ENCODE measurements at regions not wholly inside any gene's neighbourhood (a gene's known extent, or its start where the extent isn't known, plus 50 kb on each side); places are given as distances from the start of the nearest gene placed in this dataset.

- H3K56ac ChIP-seq (ENCODE audit: insufficient read length, low read depth, low read length) = no peak overlapping the region
- no peak overlapping the region for H2BK15ac ChIP-seq (ENCODE audit: low read depth, low read length)
- H3T11ph ChIP-seq (ENCODE audit: low read length) = no peak overlapping the region
- no peaks in the 10 kb centered on the region for H3K27me3 Mint-ChIP-seq (ENCODE audit: low read depth)
- no peaks in the 10 kb centered on the region for H3K4me1 ChIP-seq (ENCODE audit: insufficient read depth, low read length)
- no peak overlapping the region; a peak in 1 of 7 replicates for H3K27ac Mint-ChIP-seq
- H3K79me2 ChIP-seq (ENCODE audit: insufficient read depth, low read length) = no peaks in the 10 kb centered on the region
- H2BK120ac ChIP-seq (ENCODE audit: low read depth, low read length, poor library complexity, severe bottlenecking) = no peak overlapping the region
- no peak overlapping the region for H3K4me3 Mint-ChIP-seq
- H3K9ac ChIP-seq (ENCODE audit: extremely low read depth, insufficient read length, low read length) = no peak overlapping the region
- no peak overlapping the region for H3K27ac ChIP-seq (ENCODE audit: insufficient read length, low read depth, low read length)
- H3K9me3 Mint-ChIP-seq = no peaks in the 10 kb centered on the region
- WGBS (ENCODE audit: extremely low coverage, insufficient read length, low lambda C conversion rate) = no CpG with 5 or more reads among the region's 6 CpGs
- TF ChIP-seq, protein P1, sequence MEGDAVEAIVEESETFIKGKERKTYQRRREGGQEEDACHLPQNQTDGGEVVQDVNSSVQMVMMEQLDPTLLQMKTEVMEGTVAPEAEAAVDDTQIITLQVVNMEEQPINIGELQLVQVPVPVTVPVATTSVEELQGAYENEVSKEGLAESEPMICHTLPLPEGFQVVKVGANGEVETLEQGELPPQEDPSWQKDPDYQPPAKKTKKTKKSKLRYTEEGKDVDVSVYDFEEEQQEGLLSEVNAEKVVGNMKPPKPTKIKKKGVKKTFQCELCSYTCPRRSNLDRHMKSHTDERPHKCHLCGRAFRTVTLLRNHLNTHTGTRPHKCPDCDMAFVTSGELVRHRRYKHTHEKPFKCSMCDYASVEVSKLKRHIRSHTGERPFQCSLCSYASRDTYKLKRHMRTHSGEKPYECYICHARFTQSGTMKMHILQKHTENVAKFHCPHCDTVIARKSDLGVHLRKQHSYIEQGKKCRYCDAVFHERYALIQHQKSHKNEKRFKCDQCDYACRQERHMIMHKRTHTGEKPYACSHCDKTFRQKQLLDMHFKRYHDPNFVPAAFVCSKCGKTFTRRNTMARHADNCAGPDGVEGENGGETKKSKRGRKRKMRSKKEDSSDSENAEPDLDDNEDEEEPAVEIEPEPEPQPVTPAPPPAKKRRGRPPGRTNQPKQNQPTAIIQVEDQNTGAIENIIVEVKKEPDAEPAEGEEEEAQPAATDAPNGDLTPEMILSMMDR (conservative IDR thresholded peaks at IDR 0.05) = no peak; the same call in 2 of the 3 replicates
- H4K8ac ChIP-seq (replicated peaks; ENCODE audit: insufficient read length, low read depth, low read length) = no peak overlapping the region
- H3K79me1 ChIP-seq (ENCODE audit: insufficient read depth, low read depth, low read length, poor library complexity, severe bottlenecking) = no peaks in the 10 kb centered on the region
- no peaks in the 10 kb centered on the region for H3K27me3 ChIP-seq (ENCODE audit: insufficient read depth, low read length)
- no peak overlapping the region for H2BK20ac ChIP-seq (ENCODE audit: low read depth, low read length, poor library complexity, severe bottlenecking)
- H4K5ac ChIP-seq (ENCODE audit: insufficient read length, low read depth, low read length) = no peak overlapping the region
- no peak overlapping the region for H3K23ac ChIP-seq (ENCODE audit: insufficient read length, low read depth, low read length)
- no peaks in the 10 kb centered on the region for H3K23me2 ChIP-seq (ENCODE audit: insufficient read length, low read depth, low read length, poor library complexity, severe bottlenecking)
- no peak overlapping the region for H3K4me2 ChIP-seq (ENCODE audit: insufficient read depth, insufficient read length, low read length)
- no peak for DNase-seq
- H2AFZ ChIP-seq (ENCODE audit: low read length) = no peak overlapping the region
- no peak overlapping the region for H3K4ac ChIP-seq (ENCODE audit: low read depth, low read length)
- peaks cover 0 to 1% of the 10 kb centered on the region in 2 experiments; a peak in 2 of 4 replicates for H3K4me1 Mint-ChIP-seq
- no peaks in the 10 kb centered on the region for H3K9me3 ChIP-seq (ENCODE audit: control insufficient read depth, low read depth, low read length)
- no peaks in the 10 kb centered on the region for H4K20me1 ChIP-seq (ENCODE audit: control insufficient read depth, insufficient read depth, insufficient read length)
- no peak overlapping the region for H2BK12ac ChIP-seq (ENCODE audit: insufficient read length, low read depth, low read length)
- no peaks in the 10 kb centered on the region for H3K36me3 Mint-ChIP-seq (ENCODE audit: insufficient read depth in 1 of 3, low read depth in 3 of 3)
- no peak overlapping the region for H3K18ac ChIP-seq (ENCODE audit: insufficient read length, low read depth, low read length)
- no peak overlapping the region for H2AK5ac ChIP-seq (ENCODE audit: insufficient read length, low read length)
- H2BK5ac ChIP-seq (ENCODE audit: insufficient read length, low read length) = no peak overlapping the region
- H3K14ac ChIP-seq (ENCODE audit: insufficient read depth, low read length) = no peak overlapping the region
- H4K91ac ChIP-seq (ENCODE audit: insufficient read length, low read depth, low read length) = no peak overlapping the region
Observed at GRCh38 chr2:49270091-49270490, 115.8 kb upstream of the FSHR start.
